ENCODE measurements at regions not wholly inside any gene's neighbourhood (a gene's known extent, or its start where the extent isn't known, plus 50 kb on each side); places are given as distances from the start of the nearest gene placed in this dataset.

- H3K4me3 ChIP-seq (replicated peaks in 1 of 3; ENCODE audit: insufficient read depth in 1 of 3, low read depth in 1 of 3, low read length in 3 of 3) = no peak overlapping the region
- H3K9ac ChIP-seq (replicated peaks; ENCODE audit: extremely low read depth, insufficient read depth, low read length) = no peak overlapping the region
- intact Hi-C loops (cut with micrococcal nuclease) = loop anchor here (10.0 kb wide), 1 partner anchor 352 kb away; the partner anchor contains the start of gene SLC25A29
- no peak for DNase-seq (ENCODE audit: low read depth, low spot score)
- no peaks in the 10 kb centered on the region for H4K20me1 ChIP-seq (replicated peaks; ENCODE audit: control insufficient read depth, extremely low read depth, insufficient read depth, low read length)
- H2AFZ ChIP-seq (ENCODE audit: low read depth, low read length) = no peak overlapping the region
- FAIRE-seq = no peak
- ChIA-PET POLR2A (no interaction called here), CTCF (interaction anchor here (1.1 to 7.2 kb wide), 5 partner anchors 12 to 273 kb away, joined by 3 to 51 read pairs (median 17); no protein-coding TSS in a partner anchor)
- H3K27me3 ChIP-seq (ENCODE audit: control insufficient read depth in 2 of 2, insufficient read depth in 2 of 2, low read length in 2 of 2) = peaks cover 0 to 9% of the 10 kb centered on the region in 2 experiments
- dilution Hi-C loops (cut with MboI; ENCODE audit: extremely low pct_ligation_motif_present, low sequenced_read_pairs) = loop anchor here (25.0 kb wide), 1 partner anchor 245 kb away; no protein-coding TSS in a partner anchor
- H3K27ac ChIP-seq (ENCODE audit: insufficient read depth, low read depth, low read length) = no peak overlapping the region
- TF ChIP-seq MAX (IDR thresholded peaks at IDR 0.05; ENCODE audit: insufficient read depth, insufficient read length) (no peak), POLR2AphosphoS5 (IDR thresholded peaks at IDR 0.05; ENCODE audit: insufficient read depth, low read depth, low read length) (no peak), GATA2 (IDR thresholded peaks at IDR 0.05; ENCODE audit: insufficient read depth, insufficient read length, low read depth, low read length) (no peak), EZH2 (IDR thresholded peaks at IDR 0.05; ENCODE audit: borderline replicate concordance, low read depth, low read length, severe bottlenecking) (no peak), MYC (IDR thresholded peaks at IDR 0.05; ENCODE audit: low read depth, low read length) (no peak), POLR2A (IDR thresholded peaks at IDR 0.05; ENCODE audit: low read depth, low read length) (no peak), CTCF (IDR thresholded peaks at IDR 0.05; ENCODE audit: extremely low read depth in 1 of 2, insufficient read depth in 1 of 2, low read depth in 1 of 2, low read length in 2 of 2) (no peak), FOS (IDR thresholded peaks at IDR 0.05; ENCODE audit: borderline replicate concordance, insufficient read depth, low read length) (no peak), JUN (IDR thresholded peaks at IDR 0.05; ENCODE audit: borderline replicate concordance, insufficient read depth, insufficient read length, low read depth) (no peak)
- H3K9me3 ChIP-seq (replicated peaks; ENCODE audit: control insufficient read depth, insufficient read depth, low read length) = no peaks in the 10 kb centered on the region
- no TSS peak for BruUV-seq (replicated peaks)
- H3K79me2 ChIP-seq (ENCODE audit: control insufficient read depth, insufficient read depth, low read length) = no peaks in the 10 kb centered on the region
- no peaks in the 10 kb centered on the region for H3K36me3 ChIP-seq (ENCODE audit: control insufficient read depth in 2 of 2, extremely low read depth in 1 of 2, insufficient read depth in 2 of 2, low read length in 2 of 2)
- no peaks in the 10 kb centered on the region for H3K9me1 ChIP-seq (replicated peaks; ENCODE audit: control insufficient read depth, extremely low read depth, insufficient read depth, low read length)
- no peak overlapping the region for H3K4me2 ChIP-seq (ENCODE audit: insufficient read depth, low read length)
- H3K4me1 ChIP-seq (ENCODE audit: control insufficient read depth, extremely low read depth, insufficient read depth, low read length) = no peaks in the 10 kb centered on the region
Measured at GRCh38 chr14:100656996-100657395, 69.7 kb upstream of the DLK1 start.
